ENCODE measurements at regions not wholly inside any gene's neighbourhood (a gene's known extent, or its start where the extent isn't known, plus 50 kb on each side); places are given as distances from the start of the nearest gene placed in this dataset.
"Not testable (repeated sequence)": the region's sequence is repeated elsewhere in the genome, so short reads cannot be mapped to it uniquely, and the experiment has no call there.

- DNase-seq = no peak
These were observed 468.0 kb upstream of the POU3F2 start for GRCh38 chr6:98366371-98366770.

- DNase-seq = no peak
These were observed 453.8 kb upstream of the POU3F2 start for GRCh38 chr6:98380589-98380988.

GRCh38 chr6:98382246-98382645 is 452.1 kb upstream of the POU3F2 start:
- DNase-seq = no peak

- no peak for DNase-seq
These were observed 450.0 kb upstream of the POU3F2 start for GRCh38 chr6:98384334-98384733.

- DNase-seq = no peak
These were observed 449.6 kb upstream of the POU3F2 start for GRCh38 chr6:98384801-98385200.

GRCh38 chr6:98395610-98396166 is 438.7 kb upstream of the POU3F2 start:
- DNase-seq = no peak

GRCh38 chr6:98416027-98416426 is 418.3 kb upstream of the POU3F2 start:
- DNase-seq = no peak

GRCh38 chr6:98416497-98417158 is 417.7 kb upstream of the POU3F2 start:
- DNase-seq = not testable (repeated sequence)

GRCh38 chr6:98433325-98434056 is 400.9 kb upstream of the POU3F2 start:
- no peak for DNase-seq

- no peak for DNase-seq
These were observed 390.7 kb upstream of the POU3F2 start for GRCh38 chr6:98443633-98444032.

GRCh38 chr6:98452685-98453084 is 381.7 kb upstream of the POU3F2 start:
- DNase-seq = no peak

GRCh38 chr6:98454809-98455322 is 379.5 kb upstream of the POU3F2 start:
- no peak for DNase-seq

GRCh38 chr6:98458708-98459107 is 375.7 kb upstream of the POU3F2 start:
- DNase-seq = no peak

- DNase-seq = no peak
These were observed 371.1 kb upstream of the POU3F2 start for GRCh38 chr6:98463038-98464000.

- DNase-seq = no peak
These were observed 367.3 kb upstream of the POU3F2 start for GRCh38 chr6:98467091-98467490.

GRCh38 chr6:98467902-98468301 is 366.5 kb upstream of the POU3F2 start:
- no peak for DNase-seq

- no peak for DNase-seq
These were observed 365.2 kb upstream of the POU3F2 start for GRCh38 chr6:98469141-98469540.

GRCh38 chr6:98470821-98471220 is 363.6 kb upstream of the POU3F2 start:
- DNase-seq = no peak

GRCh38 chr6:98471444-98471843 is 362.9 kb upstream of the POU3F2 start:
- no peak for DNase-seq

GRCh38 chr6:98477231-98477630 is 357.1 kb upstream of the POU3F2 start:
- DNase-seq = no peak

GRCh38 chr6:98484696-98485095 is 349.7 kb upstream of the POU3F2 start:
- no peak for DNase-seq

- DNase-seq = no peak
These were observed 348.8 kb upstream of the POU3F2 start for GRCh38 chr6:98485593-98485992.

- no peak for DNase-seq
These were observed 348.3 kb upstream of the POU3F2 start for GRCh38 chr6:98486057-98486456.

Data from T-helper 9 cell (primary cell).